HS-5 (cell line): ENCODE measurements at regions not wholly inside any gene's neighbourhood (a gene's known extent, or its start where the extent isn't known, plus 50 kb on each side); places are given as distances from the start of the nearest gene placed in this dataset.

Source experiments
- DNase-seq: peaks from one replicate; pipeline ENCODE4 v3.0.0-alpha.2; 2012; ENCODE audit warnings: low read depth

DNA sequence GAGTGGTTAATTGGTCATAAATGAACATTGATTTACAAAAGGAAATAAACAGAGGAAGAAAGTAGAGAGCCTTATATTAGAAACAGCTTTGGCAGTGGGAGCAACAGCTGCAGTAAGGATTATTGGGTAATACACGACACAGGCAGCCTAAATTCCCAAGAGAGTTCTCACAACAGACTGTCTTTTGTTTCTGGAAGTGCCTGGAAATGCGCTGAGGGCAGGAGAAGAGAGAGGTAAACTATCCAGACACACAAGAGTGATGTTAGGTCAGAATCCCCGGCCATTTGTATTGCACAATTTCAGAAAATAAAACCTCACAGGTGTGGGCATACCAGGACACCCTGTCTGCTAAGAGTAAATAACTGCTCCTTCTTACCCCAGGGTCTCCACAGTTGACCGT is 450.4 kb upstream of the CTNND2 start:
- DNase-seq, result no peak

DNA sequence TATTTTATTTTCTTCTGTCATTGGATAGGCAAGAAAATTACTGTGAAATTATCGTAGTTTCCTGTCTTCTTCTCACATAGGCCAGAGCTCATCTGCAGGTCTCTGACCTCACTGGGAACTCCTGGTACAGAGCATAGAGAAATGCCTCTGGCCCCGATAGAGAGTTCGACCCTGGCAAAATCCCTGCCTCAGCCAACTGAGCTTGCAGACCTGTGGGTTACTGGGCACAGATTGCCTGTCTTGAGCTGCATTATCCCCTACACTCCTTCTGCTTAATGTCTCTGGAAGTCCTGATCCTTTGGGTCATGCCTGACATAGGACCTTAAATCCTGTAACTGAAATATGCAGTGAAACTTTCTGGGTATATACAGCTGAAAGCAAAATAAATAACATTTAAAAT is 439.3 kb upstream of the CTNND2 start:
- no peak for DNase-seq

GRCh38 chr5:12335938-12336337 is 431.7 kb upstream of the CTNND2 start:
- no peak for DNase-seq

- no peak for DNase-seq
Observed at GRCh38 chr5:12332480-12332879, 428.2 kb upstream of the CTNND2 start.

- DNase-seq, result no peak
Observed at GRCh38 chr5:12330993-12331588, 426.8 kb upstream of the CTNND2 start.

- no peak for DNase-seq
Observed at GRCh38 chr5:12330381-12330780, 426.1 kb upstream of the CTNND2 start.

- DNase-seq, result no peak
Observed at GRCh38 chr5:12323637-12324229, 419.5 kb upstream of the CTNND2 start.

DNA sequence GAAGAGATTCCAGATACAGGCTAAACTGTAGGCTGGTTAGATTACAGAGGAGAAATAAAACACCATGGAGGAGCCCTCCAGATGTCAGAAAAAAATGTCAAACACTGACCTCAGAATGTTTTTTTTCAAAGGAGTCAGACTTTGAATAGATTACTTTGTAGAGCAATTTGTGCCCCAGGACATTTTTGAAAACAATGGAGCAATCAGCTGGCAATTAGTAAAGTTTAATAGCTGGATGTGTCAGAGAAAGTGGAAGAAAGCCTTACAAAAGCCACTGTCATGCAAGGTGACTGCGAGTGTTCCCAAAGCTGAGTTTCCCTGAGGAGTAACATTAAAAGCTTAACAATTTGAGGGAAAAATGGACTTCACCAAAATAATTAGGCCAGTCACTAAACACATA is 417.8 kb upstream of the CTNND2 start:
- DNase-seq, result no peak

GRCh38 chr5:12320331-12320730 is 416.1 kb upstream of the CTNND2 start:
- DNase-seq, result no peak

GRCh38 chr5:12316812-12317211 is 412.6 kb upstream of the CTNND2 start:
- DNase-seq, result no peak

DNA sequence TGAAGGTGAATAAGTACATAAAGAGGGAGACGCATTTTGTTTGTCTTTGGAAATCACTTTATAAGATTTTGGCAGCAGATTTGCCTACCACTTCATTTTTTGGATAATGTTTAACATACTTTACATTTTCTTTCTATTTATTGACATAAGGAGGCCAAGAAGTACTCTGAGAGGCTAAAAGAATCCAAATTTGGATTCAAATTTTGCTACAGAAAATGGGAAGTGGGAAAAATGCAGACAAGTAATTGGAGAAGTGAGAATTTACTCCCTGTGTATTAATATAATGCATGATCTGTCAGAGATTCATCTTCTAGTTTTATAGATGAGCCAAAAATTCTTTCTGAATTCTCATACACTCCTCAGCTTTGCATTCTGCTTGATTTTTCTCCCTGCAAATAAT is 411.2 kb upstream of the CTNND2 start:
- no peak for DNase-seq

- no peak for DNase-seq
Observed at GRCh38 chr5:12313602-12314001, 409.4 kb upstream of the CTNND2 start.

DNA sequence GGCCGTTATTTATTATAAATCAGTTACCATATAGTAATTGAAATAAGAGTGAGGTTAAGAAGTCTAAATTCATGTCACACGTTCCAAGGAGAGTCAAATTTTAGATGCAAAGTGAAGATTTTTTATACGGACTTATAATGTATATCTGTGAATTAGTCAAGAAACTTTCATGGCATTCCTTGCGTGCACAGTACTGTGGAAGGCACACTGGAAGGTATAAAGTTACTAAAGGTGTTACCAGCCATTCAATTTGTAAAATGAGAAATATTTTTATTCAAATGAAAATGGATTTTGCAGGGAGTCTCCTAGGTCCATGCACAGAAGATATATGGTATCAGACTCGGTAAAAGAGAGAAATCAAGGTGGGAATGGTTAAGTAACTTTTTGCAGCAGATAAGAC is 408.1 kb upstream of the CTNND2 start:
- no peak for DNase-seq

DNA sequence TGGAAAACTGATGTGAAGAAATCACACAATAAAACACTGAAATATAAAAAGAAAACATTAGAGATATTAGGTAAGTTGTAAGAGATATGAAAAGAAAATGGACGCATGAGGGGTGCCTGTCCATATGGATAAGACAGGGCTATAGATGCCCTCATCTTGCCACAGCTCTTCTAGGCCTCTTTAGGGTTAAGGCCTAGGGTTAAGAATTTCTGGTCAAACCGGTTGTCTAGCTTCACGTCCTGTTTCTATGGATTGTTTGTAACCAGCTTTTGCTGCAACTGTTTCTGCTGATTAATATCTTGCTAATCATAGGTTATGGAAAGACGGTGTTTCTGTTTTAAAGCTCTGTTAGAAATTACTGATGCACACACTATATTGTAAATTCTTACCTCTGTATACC is 389.9 kb upstream of the CTNND2 start:
- no peak for DNase-seq

- DNase-seq, result no peak
Observed at GRCh38 chr5:12292610-12293204, 388.5 kb upstream of the CTNND2 start.

DNA sequence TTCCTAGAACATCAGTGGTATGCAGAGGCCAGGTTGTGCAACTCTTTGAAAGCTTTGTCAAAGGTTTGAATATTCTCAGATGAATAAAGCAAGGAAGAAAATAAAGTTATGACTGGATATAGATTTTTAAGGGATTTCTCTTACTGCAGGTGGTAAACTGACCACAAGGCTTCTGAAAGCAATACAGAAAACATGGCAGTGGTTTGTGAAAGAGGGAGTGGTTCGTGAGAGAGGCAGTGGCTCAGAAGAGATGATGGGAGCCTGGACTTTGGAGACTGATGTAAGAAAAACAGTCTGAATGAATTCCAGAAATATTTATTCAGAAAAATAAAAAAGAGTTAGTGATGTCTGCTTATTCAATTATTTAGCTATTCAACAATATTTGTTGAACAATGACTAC is 380.4 kb upstream of the CTNND2 start:
- no peak for DNase-seq

DNA sequence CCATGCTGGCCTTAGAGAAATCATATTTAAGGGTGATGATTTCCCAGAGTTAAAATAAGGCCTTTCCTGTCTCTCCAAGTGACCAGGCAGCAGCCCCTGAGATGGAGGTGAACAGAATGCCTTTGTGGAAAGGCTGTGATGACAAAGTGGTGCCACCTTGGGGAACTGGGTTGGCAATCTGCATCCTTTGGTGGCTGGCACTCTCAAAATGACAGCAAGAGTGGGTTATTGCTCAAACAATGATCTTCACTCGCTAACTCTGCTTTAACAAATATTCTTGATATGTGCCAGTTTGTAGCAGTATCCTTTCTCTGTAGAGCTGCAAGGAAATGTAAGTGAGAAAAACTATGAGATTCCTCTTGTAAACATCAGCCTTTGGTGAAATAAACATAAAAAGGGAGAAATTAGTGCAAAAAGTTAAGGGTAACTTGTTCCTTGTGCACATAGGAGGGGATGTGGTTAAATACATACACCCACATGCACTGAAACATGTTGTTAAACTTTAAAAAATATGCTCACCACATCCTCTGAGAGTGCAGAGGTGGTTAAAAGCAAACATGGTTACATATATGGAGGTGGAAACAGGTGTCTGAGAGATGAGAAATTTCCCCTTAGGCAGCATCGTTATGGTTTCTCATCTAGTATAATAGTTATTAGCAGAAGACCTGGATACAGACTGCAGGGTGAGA is 373.4 kb upstream of the CTNND2 start:
- no peak for DNase-seq

- no peak for DNase-seq
Observed at GRCh38 chr5:12274236-12274635, 370.0 kb upstream of the CTNND2 start.

- no peak for DNase-seq
Observed at GRCh38 chr5:12272389-12272788, 368.1 kb upstream of the CTNND2 start.

- DNase-seq, result no peak
Observed at GRCh38 chr5:12270914-12271313, 366.7 kb upstream of the CTNND2 start.

DNA sequence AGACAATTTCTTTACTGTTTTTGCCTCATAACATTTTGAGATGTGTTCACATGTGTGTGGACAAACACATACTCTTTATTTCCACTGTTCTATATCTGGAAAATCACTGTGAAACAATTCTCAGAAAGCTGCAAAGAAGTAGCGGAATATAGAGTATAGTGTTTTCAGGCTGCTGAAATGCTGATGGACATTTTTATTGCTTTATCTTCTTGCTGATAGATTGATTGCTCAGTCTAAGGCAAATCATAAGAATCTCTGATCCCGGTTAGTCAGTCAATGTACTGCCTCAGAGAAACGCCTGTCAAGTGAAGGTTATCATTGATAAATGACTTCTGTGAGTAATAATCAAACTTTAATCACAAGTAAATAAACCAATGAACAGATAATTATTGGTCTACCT is 364.9 kb upstream of the CTNND2 start:
- no peak for DNase-seq

- DNase-seq, result no peak
Observed at GRCh38 chr5:12258549-12258948, 354.3 kb upstream of the CTNND2 start.

GRCh38 chr5:12250454-12250853 is 346.2 kb upstream of the CTNND2 start:
- DNase-seq, result no peak
